DOHH2 (cell line): ENCODE measurements at regions not wholly inside any gene's neighbourhood (a gene's known extent, or its start where the extent isn't known, plus 50 kb on each side); places are given as distances from the start of the nearest gene placed in this dataset.

Experiments
- EZH2phosphoT487 ChIP-seq: fragments of 200-600 bp; sonication (generic); IDR thresholded peaks from 2 replicates; pipeline ENCODE4 v1.6.1; 2017; ENCODE audit warnings: borderline replicate concordance, mild to moderate bottlenecking, antibody characterized with exemption, low read length, moderate library complexity, mixed read lengths
- TF ChIP-seq, protein P1 (sequence below): fragments of 200-600 bp; sonication (generic); IDR thresholded peaks from one replicate; pipeline ENCODE4 v1.5.1; 2014; ENCODE audit warnings: antibody characterized with exemption, mild to moderate bottlenecking, low read depth, low read length; ENCODE audit not compliant: poor library complexity, severe bottlenecking

DNA sequence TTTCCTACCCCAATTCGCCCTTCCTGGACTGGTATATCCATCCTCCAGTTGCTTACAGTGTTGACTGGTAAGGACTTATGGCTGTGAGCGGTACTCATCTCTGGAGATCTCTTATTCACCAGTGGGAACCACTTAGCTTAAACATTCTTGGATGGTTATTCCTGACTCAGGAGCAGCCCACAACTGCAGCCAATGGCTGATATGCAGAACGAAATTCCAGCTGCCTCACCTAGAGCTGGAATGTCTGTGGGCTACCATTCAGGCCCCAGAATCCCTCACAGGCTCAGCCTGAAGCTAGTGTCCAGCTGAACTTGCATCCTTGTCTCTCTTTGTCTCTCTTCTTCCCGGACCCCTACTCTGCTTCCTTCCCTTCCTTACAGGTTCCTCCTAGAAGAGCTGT, 138.9 kb upstream of the SMIM31 start:
- TF ChIP-seq, protein P1, sequence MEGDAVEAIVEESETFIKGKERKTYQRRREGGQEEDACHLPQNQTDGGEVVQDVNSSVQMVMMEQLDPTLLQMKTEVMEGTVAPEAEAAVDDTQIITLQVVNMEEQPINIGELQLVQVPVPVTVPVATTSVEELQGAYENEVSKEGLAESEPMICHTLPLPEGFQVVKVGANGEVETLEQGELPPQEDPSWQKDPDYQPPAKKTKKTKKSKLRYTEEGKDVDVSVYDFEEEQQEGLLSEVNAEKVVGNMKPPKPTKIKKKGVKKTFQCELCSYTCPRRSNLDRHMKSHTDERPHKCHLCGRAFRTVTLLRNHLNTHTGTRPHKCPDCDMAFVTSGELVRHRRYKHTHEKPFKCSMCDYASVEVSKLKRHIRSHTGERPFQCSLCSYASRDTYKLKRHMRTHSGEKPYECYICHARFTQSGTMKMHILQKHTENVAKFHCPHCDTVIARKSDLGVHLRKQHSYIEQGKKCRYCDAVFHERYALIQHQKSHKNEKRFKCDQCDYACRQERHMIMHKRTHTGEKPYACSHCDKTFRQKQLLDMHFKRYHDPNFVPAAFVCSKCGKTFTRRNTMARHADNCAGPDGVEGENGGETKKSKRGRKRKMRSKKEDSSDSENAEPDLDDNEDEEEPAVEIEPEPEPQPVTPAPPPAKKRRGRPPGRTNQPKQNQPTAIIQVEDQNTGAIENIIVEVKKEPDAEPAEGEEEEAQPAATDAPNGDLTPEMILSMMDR, result no peak
- TF ChIP-seq EZH2phosphoT487, result no peak
